ENCODE measurements at regions not wholly inside any gene's neighbourhood (a gene's known extent, or its start where the extent isn't known, plus 50 kb on each side); places are given as distances from the start of the nearest gene placed in this dataset.

GRCh38 chr2:156145976-156146375 lies 186.5 kb downstream of the NR4A2 start:
- TF ChIP-seq CTCF (IDR thresholded peaks at IDR 0.05), result no peak
- Mint-ChIP-seq H3K9me3 (peaks cover 5% of the 10 kb centered on the region), H3K27me3 (ENCODE audit: low read depth, poor library complexity) (peaks cover 3% of the 10 kb centered on the region), H3K36me3 (ENCODE audit: low read depth) (peaks cover 6% of the 10 kb centered on the region), H3K27ac (no peak overlapping the region), H3K4me1 (peaks cover 5% of the 10 kb centered on the region), H3K4me3 (no peak overlapping the region)
- DNase-seq, result no peak

- H3K9me3 Mint-ChIP-seq, result peaks cover 9% of the 10 kb centered on the region
- no peak for DNase-seq
- no peak overlapping the region for H3K27ac Mint-ChIP-seq
- peaks cover 3% of the 10 kb centered on the region for H3K27me3 Mint-ChIP-seq (ENCODE audit: low read depth, poor library complexity)
- TF ChIP-seq CTCF (IDR thresholded peaks at IDR 0.05), result no peak
- H3K4me1 Mint-ChIP-seq, result peaks cover 5% of the 10 kb centered on the region
- no peak overlapping the region for H3K4me3 Mint-ChIP-seq
- peaks cover 6% of the 10 kb centered on the region for H3K36me3 Mint-ChIP-seq (ENCODE audit: low read depth)
Observed at GRCh38 chr2:156145469-156145868, 187.1 kb downstream of the NR4A2 start.

- no peak for TF ChIP-seq CTCF (IDR thresholded peaks at IDR 0.05)
- peaks cover 11% of the 10 kb centered on the region for H3K9me3 Mint-ChIP-seq
- H3K36me3 Mint-ChIP-seq (ENCODE audit: low read depth), result peaks cover 5% of the 10 kb centered on the region
- no peak overlapping the region for H3K4me3 Mint-ChIP-seq
- H3K4me1 Mint-ChIP-seq, result no peaks in the 10 kb centered on the region
- no peak for DNase-seq
- H3K27ac Mint-ChIP-seq, result no peak overlapping the region
- peaks cover 3% of the 10 kb centered on the region for H3K27me3 Mint-ChIP-seq (ENCODE audit: low read depth, poor library complexity)
Observed at GRCh38 chr2:156136566-156136965, 196.0 kb downstream of the NR4A2 start.

- Mint-ChIP-seq H3K4me3 (no peak overlapping the region), H3K4me1 (no peaks in the 10 kb centered on the region), H3K9me3 (peaks cover 2% of the 10 kb centered on the region), H3K27me3 (ENCODE audit: low read depth, poor library complexity) (peaks cover 3% of the 10 kb centered on the region), H3K27ac (no peak overlapping the region), H3K36me3 (ENCODE audit: low read depth) (peaks cover 3% of the 10 kb centered on the region)
- TF ChIP-seq CTCF (IDR thresholded peaks at IDR 0.05), result no peak
- DNase-seq, result no peak
Observed at GRCh38 chr2:156134887-156135286, 197.6 kb downstream of the NR4A2 start.

GRCh38 chr2:156132941-156133340 lies 199.6 kb downstream of the NR4A2 start:
- TF ChIP-seq CTCF (IDR thresholded peaks at IDR 0.05), result no peak
- no peaks in the 10 kb centered on the region for H3K4me1 Mint-ChIP-seq
- no peaks in the 10 kb centered on the region for H3K9me3 Mint-ChIP-seq
- no peak for DNase-seq
- no peak overlapping the region for H3K27ac Mint-ChIP-seq
- H3K27me3 Mint-ChIP-seq (ENCODE audit: low read depth, poor library complexity), result peaks cover 3% of the 10 kb centered on the region
- H3K4me3 Mint-ChIP-seq, result no peak overlapping the region
- no peaks in the 10 kb centered on the region for H3K36me3 Mint-ChIP-seq (ENCODE audit: low read depth)

GRCh38 chr2:156132130-156132529 lies 200.4 kb downstream of the NR4A2 start:
- Mint-ChIP-seq H3K36me3 (ENCODE audit: low read depth) (no peaks in the 10 kb centered on the region), H3K27me3 (ENCODE audit: low read depth, poor library complexity) (no peaks in the 10 kb centered on the region), H3K4me1 (no peaks in the 10 kb centered on the region), H3K27ac (no peak overlapping the region), H3K4me3 (no peak overlapping the region), H3K9me3 (no peaks in the 10 kb centered on the region)
- no peak for DNase-seq
- TF ChIP-seq CTCF (IDR thresholded peaks at IDR 0.05), result no peak
